ENCODE measurements at regions not wholly inside any gene's neighbourhood (a gene's known extent, or its start where the extent isn't known, plus 50 kb on each side); places are given as distances from the start of the nearest gene placed in this dataset.
"Not testable (repeated sequence)": the region's sequence is repeated elsewhere in the genome, so short reads cannot be mapped to it uniquely, and the experiment has no call there.

DNA sequence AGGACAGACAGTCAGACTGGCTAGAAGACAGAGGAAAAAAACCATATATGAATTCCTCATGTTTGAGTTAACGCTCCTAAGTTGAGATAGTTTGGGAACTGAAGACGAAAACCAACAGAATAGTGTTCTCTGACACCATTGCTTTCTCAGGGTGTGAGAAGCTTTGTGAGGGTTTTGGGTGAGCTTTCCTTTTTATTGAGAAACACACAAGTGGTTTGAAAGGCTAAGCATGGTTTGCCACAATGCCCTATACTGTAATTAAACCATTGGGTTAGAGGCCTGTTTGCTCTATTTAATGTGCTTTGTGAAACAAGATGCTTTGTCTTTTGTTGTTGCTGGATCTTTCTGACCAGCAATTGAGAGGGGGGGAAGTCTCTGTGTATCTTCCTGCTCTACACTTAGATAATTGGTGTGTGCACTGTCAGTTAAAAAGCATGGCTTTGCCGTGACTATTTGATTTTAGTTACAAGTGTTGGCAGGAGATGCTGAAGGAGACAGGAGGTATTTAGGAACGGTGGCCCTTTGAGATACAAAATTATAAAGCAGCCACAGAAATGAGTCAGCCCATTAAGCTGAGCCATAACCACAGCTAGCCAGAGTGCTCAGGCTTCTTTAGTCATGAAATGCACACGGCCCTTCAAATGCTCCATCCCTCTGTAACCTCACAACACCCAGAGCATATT is 273.0 kb upstream of the PREP start (continued):
- TF ChIP-seq, protein P1, sequence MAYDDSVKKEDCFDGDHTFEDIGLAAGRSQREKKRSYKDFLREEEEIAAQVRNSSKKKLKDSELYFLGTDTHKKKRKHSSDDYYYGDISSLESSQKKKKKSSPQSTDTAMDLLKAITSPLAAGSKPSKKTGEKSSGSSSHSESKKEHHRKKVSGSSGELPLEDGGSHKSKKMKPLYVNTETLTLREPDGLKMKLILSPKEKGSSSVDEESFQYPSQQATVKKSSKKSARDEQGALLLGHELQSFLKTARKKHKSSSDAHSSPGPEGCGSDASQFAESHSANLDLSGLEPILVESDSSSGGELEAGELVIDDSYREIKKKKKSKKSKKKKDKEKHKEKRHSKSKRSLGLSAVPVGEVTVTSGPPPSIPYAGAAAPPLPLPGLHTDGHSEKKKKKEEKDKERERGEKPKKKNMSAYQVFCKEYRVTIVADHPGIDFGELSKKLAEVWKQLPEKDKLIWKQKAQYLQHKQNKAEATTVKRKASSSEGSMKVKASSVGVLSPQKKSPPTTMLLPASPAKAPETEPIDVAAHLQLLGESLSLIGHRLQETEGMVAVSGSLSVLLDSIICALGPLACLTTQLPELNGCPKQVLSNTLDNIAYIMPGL (CRISPR knock-in tag; IDR thresholded peaks at IDR 0.05; ENCODE audit: borderline replicate concordance), result no peak
- TF ChIP-seq POLR2A (IDR thresholded peaks at IDR 0.05; ENCODE audit: low read length) (no peak), TP53 (CRISPR knock-in tag; IDR thresholded peaks at IDR 0.05) (no peak), RCOR1 (IDR thresholded peaks at IDR 0.05; ENCODE audit: low read depth, low read length) (no peak), EHF (CRISPR knock-in tag; IDR thresholded peaks at IDR 0.05) (no peak), FOSL2 (IDR thresholded peaks at IDR 0.05) (no peak), FOSL2 (CRISPR knock-in tag; IDR thresholded peaks at IDR 0.05) (no peak), SMC3 (IDR thresholded peaks at IDR 0.05) (no peak), ZSCAN20 (CRISPR knock-in tag; IDR thresholded peaks at IDR 0.05) (no peak)
- TF ChIP-seq, protein P2, sequence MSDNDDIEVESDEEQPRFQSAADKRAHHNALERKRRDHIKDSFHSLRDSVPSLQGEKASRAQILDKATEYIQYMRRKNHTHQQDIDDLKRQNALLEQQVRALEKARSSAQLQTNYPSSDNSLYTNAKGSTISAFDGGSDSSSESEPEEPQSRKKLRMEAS (IDR thresholded peaks at IDR 0.05), result no peak

DNA sequence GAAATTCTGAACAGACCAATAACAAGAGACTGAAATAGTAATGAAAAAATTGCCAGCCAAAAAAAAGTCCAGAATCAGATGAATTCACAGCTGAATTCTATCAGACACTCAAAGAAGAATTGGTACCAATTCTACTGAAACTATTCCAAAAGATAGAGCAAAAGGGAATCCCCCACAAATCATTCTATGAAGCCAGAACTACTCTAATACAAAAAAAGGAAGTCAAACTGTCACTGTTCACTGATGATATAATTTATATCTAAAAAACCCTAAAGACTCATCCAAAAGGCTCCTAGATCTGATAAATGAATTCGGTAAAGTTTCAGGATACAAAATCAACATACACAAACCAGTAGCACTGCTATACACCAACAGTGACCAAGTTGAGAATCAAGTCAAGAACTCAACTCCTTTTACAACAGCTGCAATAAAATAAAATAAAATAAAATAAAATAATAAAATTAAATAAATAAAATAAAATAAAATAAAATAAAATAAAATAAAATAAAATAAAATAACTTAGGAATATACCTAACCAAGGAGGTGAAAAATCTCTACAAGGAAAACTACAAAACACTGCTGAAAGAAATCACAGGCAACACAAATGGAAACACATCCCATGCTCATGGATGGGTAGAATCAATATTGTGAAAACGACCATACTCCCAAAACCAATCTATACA is 270.1 kb upstream of the PREP start:
- DNase-seq (ENCODE audit: low read depth in 1 of 2, low spot score in 1 of 2); H3K27ac ChIP-seq; FAIRE-seq; H3K4me1 ChIP-seq; CTCF ChIA-PET; ATAC-seq; H3K4me3 ChIP-seq; H3K4me2 ChIP-seq; H3K9me3 ChIP-seq; POLR2A ChIA-PET: not testable (repeated sequence)
- 65% methylated on average over 2 of the region's 2 CpGs for WGBS (ENCODE audit: missing lambda C conversion rate)

DNA sequence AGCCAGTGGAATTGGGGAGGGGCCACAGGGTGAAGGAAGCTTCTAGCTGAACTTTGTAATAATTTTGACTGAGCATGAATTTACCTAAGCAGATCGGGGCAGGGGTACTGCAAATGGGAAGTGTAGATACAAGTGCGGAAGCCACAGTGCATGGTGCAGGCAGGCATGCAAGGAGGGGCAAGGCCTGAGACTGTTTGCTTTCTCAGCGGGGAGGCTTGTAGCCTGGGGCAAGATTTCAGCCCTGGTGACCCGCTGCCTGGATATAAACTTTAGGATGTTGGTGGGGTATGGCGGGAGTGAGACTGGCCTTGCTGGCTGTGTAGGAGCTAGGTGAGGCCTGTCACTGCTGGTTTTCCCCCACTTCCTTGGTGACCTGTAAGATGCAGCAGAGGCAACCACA is 266.4 kb upstream of the PREP start:
- no peak for ATAC-seq

DNA sequence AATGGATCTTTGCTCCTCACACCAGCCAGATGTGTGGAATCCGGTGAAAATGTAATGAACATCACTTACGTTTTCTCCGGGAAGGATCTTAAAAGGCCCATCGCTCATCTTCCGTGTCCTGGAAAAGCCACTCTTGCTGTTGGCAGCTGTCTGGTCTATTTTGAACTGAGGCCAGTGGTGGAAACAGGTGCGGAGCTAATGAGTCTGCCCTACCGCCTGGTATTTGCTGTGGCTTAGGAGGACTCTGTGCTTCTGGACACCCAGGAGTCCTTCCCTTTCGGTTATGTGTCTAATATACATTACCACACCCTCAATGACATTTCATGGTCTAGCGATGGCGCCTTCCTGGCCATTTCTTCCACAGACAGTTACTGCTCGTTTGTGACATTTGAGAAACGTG is 264.2 kb upstream of the PREP start:
- no peaks in the 10 kb centered on the region for H3K4me1 ChIP-seq
- H3K4me3 ChIP-seq, result no peak overlapping the region
- TF ChIP-seq TFCP2L1 (CRISPR knock-in tag; IDR thresholded peaks at IDR 0.05), result no peak
- TF ChIP-seq RARB (CRISPR knock-in tag; IDR thresholded peaks at IDR 0.05), result no peak
- no peak for TF ChIP-seq JUNB (IDR thresholded peaks at IDR 0.05)
- no peak for TF ChIP-seq POLR2A (IDR thresholded peaks at IDR 0.05; ENCODE audit: low read length)
- no peak for TF ChIP-seq MAZ (IDR thresholded peaks at IDR 0.05; ENCODE audit: borderline replicate concordance, low read depth, low read length)
- no peak for TF ChIP-seq ZNF302 (CRISPR knock-in tag; IDR thresholded peaks at IDR 0.05)
- no peak for TF ChIP-seq FOXS1 (CRISPR knock-in tag; IDR thresholded peaks at IDR 0.05)
- no peak for TF ChIP-seq RFX5 (IDR thresholded peaks at IDR 0.05)
- FAIRE-seq (no peak), ATAC-seq (no peak), DNase-seq (ENCODE audit: low read depth in 1 of 2, low spot score in 1 of 2) (no peak)
- no peak overlapping the region for H3K4me2 ChIP-seq
- WGBS (ENCODE audit: missing lambda C conversion rate), result 84% methylated on average over 12 of the region's 12 CpGs
- H3K27ac ChIP-seq, result no peak overlapping the region
- no peaks in the 10 kb centered on the region; the same call in 2 of the 3 replicates for H3K9me3 ChIP-seq
- ChIA-PET CTCF (no interaction called here), POLR2A (no interaction called here)

More for the DNA sequence above, 266.4 kb upstream of the PREP start:
- Histone ChIP-seq H3K27ac (no peak overlapping the region), H3K4me1 (no peaks in the 10 kb centered on the region), H3K9me3 (peaks cover 4% of the 10 kb centered on the region; the same call in 1 of the 3 replicates), H3K4me2 (no peak overlapping the region), H3K4me3 (no peak overlapping the region)
- TF ChIP-seq MAFK (IDR thresholded peaks at IDR 0.05; ENCODE audit: partially characterized antibody) (no peak), POLR2AphosphoS2 (conservative IDR thresholded peaks at IDR 0.05; ENCODE audit: low read length) (no peak), GATA3 (IDR thresholded peaks at IDR 0.05; ENCODE audit: borderline replicate concordance) (no peak), CHD2 (IDR thresholded peaks at IDR 0.05; ENCODE audit: low read length, partially characterized antibody) (no peak), RARB (CRISPR knock-in tag; IDR thresholded peaks at IDR 0.05) (no peak), TFCP2L1 (CRISPR knock-in tag; IDR thresholded peaks at IDR 0.05) (no peak), ZFP36 (IDR thresholded peaks at IDR 0.05; ENCODE audit: borderline replicate concordance, partially characterized antibody) (no peak), KDM1A (IDR thresholded peaks at IDR 0.05; ENCODE audit: low read depth) (no peak)
- ChIA-PET CTCF (no interaction called here), POLR2A (no interaction called here)
- DNase-seq (ENCODE audit: low read depth in 1 of 2, low spot score in 1 of 2), result no peak
- FAIRE-seq, result no peak
- WGBS (ENCODE audit: missing lambda C conversion rate), result 87% methylated on average over 4 of the region's 5 CpGs
